H1 (cell line): ENCODE measurements at regions not wholly inside any gene's neighbourhood (a gene's known extent, or its start where the extent isn't known, plus 50 kb on each side); places are given as distances from the start of the nearest gene placed in this dataset.

ENCODE experiments used
- CTCF ChIA-PET: fragments of 300-600 bp; sonication (Branson Sonifier 250); formaldehyde crosslinking; loops from one replicate; lab custom pipeline; 2021; ENCODE audit not compliant: partially characterized antibody; lab: Charles Lee
- POLR2A ChIA-PET: fragments of 300-600 bp; sonication (Branson Sonifier 250); formaldehyde crosslinking; loops from one replicate; lab custom pipeline; 2021; ENCODE audit warnings: inconsistent platforms; ENCODE audit not compliant: partially characterized antibody; lab: Charles Lee
- DNase-seq, 2 experiments: peaks; one replicate each; pipeline versions ENCODE4 v3.0.0 to v3.0.0-alpha.2; 2010 to 2022; ENCODE audit warnings: low spot score in 2 of 2, low read depth in 1 of 2, mixed read lengths in 1 of 2
- FAIRE-seq: peaks from 2 replicates; lab custom pipeline; 2011; peaks lifted over from hg19 to GRCh38; lab: Jason Lieb, UNC
- H2AFZ ChIP-seq: 2 replicates; pipeline ENCODE4 v1.8.1; 2012; ENCODE audit warnings: low read length, inconsistent platforms
- H2AK5ac ChIP-seq: 2 replicates; pipeline ENCODE4 v1.6.1; 2013; ENCODE audit warnings: low read depth, low read length
- H2BK120ac ChIP-seq: replicated peaks from 2 replicates; pipeline ENCODE3; 2013; ENCODE audit warnings: low read depth, low read length, inconsistent platforms
- H2BK12ac ChIP-seq: 2 replicates; pipeline ENCODE4 v1.6.1; 2013; ENCODE audit warnings: low read depth, low read length
- H2BK15ac ChIP-seq: 2 replicates; pipeline ENCODE4 v1.6.1; 2013; ENCODE audit warnings: low read length
- H2BK20ac ChIP-seq: 2 replicates; pipeline ENCODE4 v1.6.1; 2013; ENCODE audit warnings: low read length
- H2BK5ac ChIP-seq: 2 replicates; pipeline ENCODE4 v1.6.1; 2013; ENCODE audit warnings: low read depth, low read length
- H3K14ac ChIP-seq: 2 replicates; pipeline ENCODE4 v1.6.1; 2013; ENCODE audit warnings: inconsistent platforms; ENCODE audit not compliant: insufficient read length
- H3K18ac ChIP-seq: 2 replicates; pipeline ENCODE4 v1.6.1; 2013; ENCODE audit warnings: low read length; ENCODE audit errors: extremely low read depth
- H3K23ac ChIP-seq: 2 replicates; pipeline ENCODE4 v1.6.1; 2013; ENCODE audit warnings: inconsistent platforms; ENCODE audit not compliant: insufficient read length
- H3K23me2 ChIP-seq: 2 replicates; pipeline ENCODE4 v1.6.1; 2013; ENCODE audit warnings: low read depth, low read length
- H3K27ac ChIP-seq: 2 replicates; pipeline ENCODE4 v1.6.1; 2011; ENCODE audit warnings: low read depth, low read length, inconsistent platforms
- H3K27me3 ChIP-seq, 4 experiments: replicated peaks in 1 of 4; 1 replicate in 1 of 4; 2 replicates in 3 of 4; pipeline versions ENCODE4 v1.6.1 to v1.8.1; 2011 to 2013; ENCODE audit warnings: low read length in 3 of 4, mild to moderate bottlenecking in 3 of 4, inconsistent platforms in 2 of 4, mixed read lengths in 2 of 4, moderate library complexity in 1 of 4; ENCODE audit not compliant: control insufficient read depth in 3 of 4, insufficient read depth in 3 of 4; ENCODE audit errors: extremely low read depth in 1 of 4
- H3K36me3 ChIP-seq, 4 experiments: 2 replicates each; pipeline versions ENCODE4 v1.6.1 to v1.8.1; 2011 to 2013; ENCODE audit warnings: mild to moderate bottlenecking in 4 of 4, low read length in 3 of 4, moderate library complexity in 2 of 4, control low read depth in 1 of 4, inconsistent platforms in 1 of 4; ENCODE audit not compliant: insufficient read depth in 4 of 4, control insufficient read depth in 2 of 4
- H3K4ac ChIP-seq: replicated peaks from 2 replicates; pipeline ENCODE3; 2013; ENCODE audit warnings: low read length, low read depth, mixed read lengths, inconsistent platforms; ENCODE audit not compliant: insufficient read length
- H3K4me1 ChIP-seq, 4 experiments: replicated peaks in 1 of 4; 1 replicate in 1 of 4; 2 replicates in 3 of 4; pipeline versions ENCODE4 v1.6.1 to v1.8.1; 2011 to 2013; ENCODE audit warnings: low read length in 3 of 4, inconsistent platforms in 2 of 4, mixed read lengths in 1 of 4; ENCODE audit not compliant: insufficient read depth in 4 of 4, control insufficient read depth in 3 of 4
- H3K4me2 ChIP-seq, 2 experiments: 2 replicates each; pipeline versions ENCODE4 v1.6.1 to v1.8.1; 2011 to 2013; ENCODE audit warnings: low read depth in 2 of 2, low read length in 2 of 2, control low read depth in 1 of 2, inconsistent platforms in 1 of 2, mild to moderate bottlenecking in 1 of 2; ENCODE audit not compliant: insufficient read depth in 1 of 2
- H3K4me3 ChIP-seq, 4 experiments: fragments of 200-600, 300-600 bp in 1 of 4; sonication (generic), shearing (Covaris generic), sonication (Bioruptor Twin) in 1 of 4; 2 replicates each; pipeline versions ENCODE4 v1.5.1 to v1.8.1; 2011 to 2016; ENCODE audit warnings: low read length in 4 of 4, low read depth in 3 of 4, control low read depth in 2 of 4, inconsistent platforms in 2 of 4, mild to moderate bottlenecking in 2 of 4, mixed read lengths in 1 of 4, moderate library complexity in 1 of 4; ENCODE audit not compliant: insufficient read depth in 2 of 4; ENCODE audit errors: extremely low read depth in 1 of 4
- H3K56ac ChIP-seq: replicated peaks from 2 replicates; pipeline ENCODE3; 2013; ENCODE audit warnings: low read depth, mild to moderate bottlenecking, mixed read lengths, low read length, inconsistent platforms; ENCODE audit not compliant: insufficient read length
- H3K79me1 ChIP-seq: 2 replicates; pipeline ENCODE4 v1.6.1; 2013; ENCODE audit warnings: low read depth, low read length, control low read depth
- H3K79me2 ChIP-seq, 2 experiments: 2 replicates each; pipeline versions ENCODE4 v1.6.1 to v1.8.1; 2012 to 2013; ENCODE audit warnings: low read length in 2 of 2, mild to moderate bottlenecking in 2 of 2, inconsistent platforms in 1 of 2; ENCODE audit not compliant: insufficient read depth in 2 of 2, control insufficient read depth in 1 of 2
- H3K9ac ChIP-seq, 4 experiments: replicated peaks in 1 of 4; 1 replicate in 1 of 4; 2 replicates in 3 of 4; pipeline versions ENCODE4 v1.6.1 to v1.8.1; 2011 to 2013; ENCODE audit warnings: low read depth in 3 of 4, low read length in 3 of 4, control low read depth in 2 of 4, mild to moderate bottlenecking in 2 of 4, moderate library complexity in 2 of 4, inconsistent platforms in 1 of 4; ENCODE audit errors: extremely low read depth in 1 of 4
- H3K9me3 ChIP-seq, 2 experiments: 2 replicates each; pipeline versions ENCODE4 v1.6.1 to v1.8.1; 2012 to 2013; ENCODE audit warnings: mild to moderate bottlenecking in 2 of 2, moderate library complexity in 2 of 2, control low read depth in 1 of 2, inconsistent platforms in 1 of 2, low read depth in 1 of 2, low read length in 1 of 2, mixed read lengths in 1 of 2; ENCODE audit not compliant: insufficient read depth in 2 of 2
- H4K20me1 ChIP-seq, 2 experiments: replicated peaks in 1 of 2; 2 replicates each; pipeline versions ENCODE3 to v1.8.1; 2011 to 2013; ENCODE audit warnings: inconsistent platforms in 2 of 2, low read length in 2 of 2, mild to moderate bottlenecking in 1 of 2; ENCODE audit not compliant: insufficient read depth in 2 of 2, control insufficient read depth in 1 of 2
- H4K5ac ChIP-seq: 2 replicates; pipeline ENCODE4 v1.6.1; 2013; ENCODE audit warnings: low read length, low read depth, mixed read lengths, inconsistent platforms; ENCODE audit not compliant: insufficient read length
- H4K8ac ChIP-seq: 2 replicates; pipeline ENCODE4 v1.8.0; 2013; ENCODE audit warnings: mild to moderate bottlenecking, moderate library complexity, low read length, inconsistent platforms; ENCODE audit not compliant: insufficient read depth; ENCODE audit errors: extremely low read depth
- H4K91ac ChIP-seq: replicated peaks from 2 replicates; pipeline ENCODE3; 2013; ENCODE audit warnings: low read length, mixed read lengths, inconsistent platforms; ENCODE audit not compliant: insufficient read length
- EP300 ChIP-seq, 2 experiments: IDR thresholded peaks; 1 replicate in 1 of 2; 2 replicates in 1 of 2; pipeline ENCODE4 v1.6.1; 2011 to 2012; ENCODE audit warnings: low read depth in 2 of 2, low read length in 2 of 2, mild to moderate bottlenecking in 2 of 2, borderline replicate concordance in 1 of 2, inconsistent platforms in 1 of 2, moderate library complexity in 1 of 2
- SIX5 ChIP-seq: IDR thresholded peaks from 2 replicates; pipeline ENCODE4 v1.6.1; 2011; ENCODE audit warnings: mild to moderate bottlenecking, low read depth, low read length
- WGBS, 2 experiments: shearing (Covaris generic) in 1 of 2; methylation state at CpG; one replicate each; pipeline versions ENCODE4 v1.1.6 to v1.1.7; 2013 to 2015; ENCODE audit warnings: low lambda C conversion rate in 2 of 2, mixed read lengths in 2 of 2, inconsistent platforms in 1 of 2, low coverage in 1 of 2, missing lambda C conversion rate in 1 of 2; ENCODE audit not compliant: insufficient replicate concordance in 2 of 2, insufficient coverage in 1 of 2, insufficient read length in 1 of 2; ENCODE audit errors: extremely low coverage in 1 of 2, missing lambda C conversion rate in 1 of 2; 5-methylcytosine and 5-hydroxymethylcytosine counted together

GRCh38 chr7:152974577-152974976, 215.0 kb downstream of the ACTR3B start:
- Histone ChIP-seq H3K23me2 (no peaks in the 10 kb centered on the region; the same call in 1 of the 2 replicates), H4K5ac (no peak overlapping the region), H3K79me2 (no peaks in the 10 kb centered on the region), H3K4me3 (no peak overlapping the region), H2AK5ac (no peak overlapping the region), H3K18ac (no peak overlapping the region), H4K91ac (no peak overlapping the region), H3K14ac (no peak overlapping the region), H2BK20ac (peak overlapping the region; percentile 4; the same call in 1 of the 2 replicates), H3K4me2 (no peak overlapping the region), H3K4me1 (peaks cover 0 to 7% (median 4%) of the 10 kb centered on the region in 4 experiments; a peak in 5 of 7 replicates), H3K36me3 (peaks cover 0 to 14% (median 6%) of the 10 kb centered on the region in 4 experiments; a peak in 2 of 8 replicates), H4K8ac (no peak overlapping the region), H3K4ac (no peak overlapping the region), H2BK120ac (no peak overlapping the region), H3K9me3 (peaks cover 22 to 28% of the 10 kb centered on the region in 2 experiments), H3K27ac (no peak overlapping the region), H2AFZ (no peak overlapping the region), H4K20me1 (no peaks in the 10 kb centered on the region), H2BK12ac (peak overlapping the region; percentile 52; the same call in 1 of the 2 replicates), H2BK5ac (no peak overlapping the region), H3K23ac (no peak overlapping the region), H3K56ac (no peak overlapping the region), H2BK15ac (no peak overlapping the region), H3K27me3 (no peaks in the 10 kb centered on the region; a peak in 1 of 7 replicates), H3K9ac (no peak overlapping the region), H3K79me1 (no peaks in the 10 kb centered on the region)
- DNase-seq (no peak), FAIRE-seq (no peak)
- 87% methylated on average over 3 of the region's 3 CpGs; no CpG with 5 or more reads in 1 of the 2 experiments for WGBS, 2 experiments
- POLR2A ChIA-PET: no interaction called here
- CTCF ChIA-PET: no interaction called here
- TF ChIP-seq SIX5: no peak
- no peak for TF ChIP-seq EP300 (IDR thresholded peaks at IDR 0.05; ENCODE audit: borderline replicate concordance in 1 of 2, low read depth in 2 of 2, low read length in 2 of 2)
